Endothelial cell of umbilical vein (primary cell): ENCODE measurements at regions not wholly inside any gene's neighbourhood (a gene's known extent, or its start where the extent isn't known, plus 50 kb on each side); places are given as distances from the start of the nearest gene placed in this dataset.

Experiments used
- BruUV-seq: library from RNA; stranded (reverse); fragments of 400-500 nt; replicated peaks from 2 replicates; lab custom pipeline; 2021; lab: Mats Ljungman, UMichigan
- CTCF ChIA-PET: fragments of 300-600, 350-600 bp; sonication (Branson Sonifier 250); formaldehyde crosslinking; loops from one replicate; lab custom pipeline; 2021; ENCODE audit warnings: antibody characterized with exemption, inconsistent platforms; lab: Charles Lee
- POLR2A ChIA-PET: fragments of 300-600, 350-600 bp; sonication (Branson Sonifier 250); formaldehyde crosslinking; loops from one replicate; lab custom pipeline; 2021; ENCODE audit warnings: antibody characterized with exemption, inconsistent platforms; lab: Charles Lee
- DNase-seq: peaks from one replicate; pipeline ENCODE4 v3.0.0-alpha.2; 2011; ENCODE audit warnings: low read depth, low spot score
- FAIRE-seq: peaks from 2 replicates; lab custom pipeline; 2011; peaks lifted over from hg19 to GRCh38; lab: Jason Lieb, UNC
- H2AFZ ChIP-seq: 2 replicates; pipeline ENCODE4 v1.6.0; 2012; ENCODE audit warnings: low read depth, low read length, control low read depth, inconsistent platforms
- H3K27ac ChIP-seq: 2 replicates; pipeline ENCODE4 v1.5.1; 2011; ENCODE audit warnings: low read depth, mild to moderate bottlenecking, control low read depth, low read length, moderate library complexity; ENCODE audit not compliant: insufficient read depth
- H3K27me3 ChIP-seq, 2 experiments: 2 replicates each; pipeline versions ENCODE4 v1.6.0 to v1.6.1; 2011; ENCODE audit warnings: low read length in 2 of 2, mixed read lengths in 1 of 2; ENCODE audit not compliant: control insufficient read depth in 2 of 2, insufficient read depth in 2 of 2
- H3K36me3 ChIP-seq, 2 experiments: 2 replicates in 1 of 2; 3 replicates in 1 of 2; pipeline ENCODE4 v1.5.1; 2011; ENCODE audit warnings: low read length in 2 of 2, mild to moderate bottlenecking in 1 of 2, moderate library complexity in 1 of 2; ENCODE audit not compliant: control insufficient read depth in 2 of 2, insufficient read depth in 2 of 2; ENCODE audit errors: extremely low read depth in 1 of 2
- H3K4me1 ChIP-seq: 3 replicates; pipeline ENCODE4 v1.5.1; 2011; ENCODE audit warnings: mild to moderate bottlenecking, low read length; ENCODE audit not compliant: control insufficient read depth, insufficient read depth; ENCODE audit errors: extremely low read depth
- H3K4me2 ChIP-seq: 2 replicates; pipeline ENCODE4 v1.6.1; 2011; ENCODE audit warnings: low read length, control low read depth, mixed read lengths; ENCODE audit not compliant: insufficient read depth
- H3K4me3 ChIP-seq, 3 experiments: fragments of 200-600 bp in 1 of 3; sonication (generic), shearing (Covaris generic) in 1 of 3; replicated peaks in 1 of 3; 2 replicates each; pipeline ENCODE4 v1.5.1; 2011 to 2016; ENCODE audit warnings: control low read depth in 3 of 3, low read length in 3 of 3, mild to moderate bottlenecking in 2 of 3, inconsistent platforms in 1 of 3, low read depth in 1 of 3, moderate library complexity in 1 of 3; ENCODE audit not compliant: insufficient read depth in 1 of 3
- H3K79me2 ChIP-seq: 2 replicates; pipeline ENCODE4 v1.6.0; 2012; ENCODE audit warnings: low read length, inconsistent platforms; ENCODE audit not compliant: control insufficient read depth, insufficient read depth
- H3K9ac ChIP-seq: replicated peaks from 2 replicates; pipeline ENCODE3; 2011; ENCODE audit warnings: low read length, control low read depth; ENCODE audit not compliant: insufficient read depth; ENCODE audit errors: extremely low read depth
- H3K9me1 ChIP-seq: replicated peaks from 3 replicates; pipeline ENCODE4 v1.6.0; 2011; ENCODE audit warnings: mild to moderate bottlenecking, low read length; ENCODE audit not compliant: control insufficient read depth, insufficient read depth; ENCODE audit errors: extremely low read depth
- H3K9me3 ChIP-seq: replicated peaks from 2 replicates; pipeline ENCODE4 v1.5.1; 2012; ENCODE audit warnings: low read length, inconsistent platforms; ENCODE audit not compliant: control insufficient read depth, insufficient read depth
- H4K20me1 ChIP-seq: replicated peaks from 2 replicates; pipeline ENCODE3; 2011; ENCODE audit warnings: mild to moderate bottlenecking, low read length; ENCODE audit not compliant: control insufficient read depth, insufficient read depth; ENCODE audit errors: extremely low read depth
- CTCF ChIP-seq, 2 donors: IDR thresholded peaks; 1 replicate in 1 of 2; 2 replicates in 1 of 2; pipeline ENCODE4 v1.5.1; 2011; ENCODE audit warnings: low read length in 2 of 2, mild to moderate bottlenecking in 2 of 2, moderate library complexity in 2 of 2, control low read depth in 1 of 2, inconsistent platforms in 1 of 2, low read depth in 1 of 2; ENCODE audit not compliant: insufficient read depth in 1 of 2; ENCODE audit errors: extremely low read depth in 1 of 2
- EZH2 ChIP-seq: IDR thresholded peaks from 2 replicates; pipeline ENCODE4 v1.6.1; 2012; ENCODE audit warnings: borderline replicate concordance, low read depth, mild to moderate bottlenecking, moderate library complexity, low read length, inconsistent platforms; ENCODE audit not compliant: severe bottlenecking
- FOS ChIP-seq: IDR thresholded peaks from 2 replicates; pipeline ENCODE4 v1.6.1; 2011; ENCODE audit warnings: mild to moderate bottlenecking, low read length, moderate library complexity, borderline replicate concordance; ENCODE audit not compliant: insufficient read depth
- GATA2 ChIP-seq: IDR thresholded peaks from 2 replicates; pipeline ENCODE4 v1.7.0; 2011; ENCODE audit warnings: low read depth, mild to moderate bottlenecking, moderate library complexity, mixed read lengths, low read length; ENCODE audit not compliant: insufficient read length, insufficient read depth
- JUN ChIP-seq: IDR thresholded peaks from 2 replicates; pipeline ENCODE4 v1.6.1; 2011; ENCODE audit warnings: borderline replicate concordance, low read depth; ENCODE audit not compliant: insufficient read length, insufficient read depth
- MAX ChIP-seq: IDR thresholded peaks from 2 replicates; pipeline ENCODE4 v1.6.1; 2011; ENCODE audit not compliant: insufficient read depth, insufficient read length
- MYC ChIP-seq: IDR thresholded peaks from one replicate; pipeline ENCODE4 v1.6.1; 2011; ENCODE audit warnings: mild to moderate bottlenecking, low read depth, low read length
- POLR2A ChIP-seq: IDR thresholded peaks from 2 replicates; pipeline ENCODE4 v1.6.1; 2012; ENCODE audit warnings: low read depth, mild to moderate bottlenecking, control low read depth, low read length
- POLR2AphosphoS5 ChIP-seq: IDR thresholded peaks from 2 replicates; pipeline ENCODE4 v1.6.1; 2012; ENCODE audit warnings: low read depth, mild to moderate bottlenecking, control low read depth, low read length, moderate library complexity; ENCODE audit not compliant: insufficient read depth
- dilution Hi-C: fragments of 300-500 bp; cut with MboI; formaldehyde crosslinking; loops from one replicate; pipeline ENCODE4 v1.15.0; 2019; ENCODE audit warnings: low sequenced_read_pairs; ENCODE audit not compliant: extremely low pct_ligation_motif_present
- intact Hi-C: fragments of 100-400 bp; cut with micrococcal nuclease; formaldehyde crosslinking; loops from one replicate; pipeline ENCODE4 v1.10.0; 2022

DNA sequence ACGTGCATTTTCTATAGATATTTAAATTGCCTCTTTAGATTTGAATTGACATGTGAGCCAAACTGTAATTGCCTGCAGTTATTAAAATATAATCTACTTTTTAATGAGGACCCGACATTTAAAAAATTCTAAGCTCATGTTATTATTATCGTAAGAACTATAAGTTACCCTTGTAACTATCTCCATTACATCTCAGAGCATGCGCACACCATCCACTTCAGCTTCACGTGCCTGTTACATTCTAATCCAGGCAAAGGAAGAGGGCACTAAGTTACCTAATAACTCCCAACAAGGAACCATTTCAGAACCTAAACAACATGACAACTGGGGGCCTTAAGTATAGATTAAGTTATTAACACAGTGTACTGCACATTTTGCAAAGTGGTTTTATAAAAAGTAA lies 509.0 kb upstream of the DPP6 start:
- Histone ChIP-seq H3K36me3 (no peaks in the 10 kb centered on the region), H3K27me3 (no peaks in the 10 kb centered on the region), H3K9me1 (no peaks in the 10 kb centered on the region), H2AFZ (no peak overlapping the region), H3K9me3 (peaks cover 6% of the 10 kb centered on the region), H3K4me3 (no peak overlapping the region), H4K20me1 (no peaks in the 10 kb centered on the region), H3K27ac (no peak overlapping the region), H3K4me2 (no peak overlapping the region), H3K79me2 (no peaks in the 10 kb centered on the region), H3K9ac (no peak overlapping the region), H3K4me1 (no peaks in the 10 kb centered on the region)
- POLR2A ChIA-PET = no interaction called here
- dilution Hi-C loops = no loop called here
- DNase-seq (no peak), FAIRE-seq (no peak)
- TF ChIP-seq JUN = no peak
- no peak for TF ChIP-seq POLR2A
- TF ChIP-seq MAX = no peak
- no peak for TF ChIP-seq CTCF (IDR thresholded peaks at IDR 0.05; ENCODE audit: extremely low read depth in 1 of 2, insufficient read depth in 1 of 2, low read depth in 1 of 2, low read length in 2 of 2)
- TF ChIP-seq MYC = no peak
- no peak for TF ChIP-seq POLR2AphosphoS5
- TF ChIP-seq FOS = no peak
- no peak for TF ChIP-seq GATA2
- TF ChIP-seq EZH2 = no peak
- intact Hi-C loops = no loop called here
- CTCF ChIA-PET = no interaction called here
- no TSS peak for BruUV-seq
